ENCODE measurements at regions not wholly inside any gene's neighbourhood (a gene's known extent, or its start where the extent isn't known, plus 50 kb on each side); places are given as distances from the start of the nearest gene placed in this dataset.

GRCh38 chr15:58292751-58293175 lies 139.0 kb upstream of the LIPC start:
- TF ChIP-seq CTCF (IDR thresholded peaks at IDR 0.05 in 2 of 3, conservative IDR thresholded peaks at IDR 0.05 in 1 of 3; ENCODE audit: borderline replicate concordance in 1 of 3, insufficient read depth in 1 of 3, low read depth in 2 of 3, low read length in 2 of 3), result no peak
- TF ChIP-seq EZH2 (IDR thresholded peaks at IDR 0.05), result no peak
- no peak for TF ChIP-seq RAD21 (IDR thresholded peaks at IDR 0.05; ENCODE audit: low read depth)
- TF ChIP-seq POLR2A (IDR thresholded peaks at IDR 0.05; ENCODE audit: borderline replicate concordance, extremely low read depth, insufficient read depth, insufficient read length), result no peak
- no peak for TF ChIP-seq EGR1 (IDR thresholded peaks at IDR 0.05; ENCODE audit: low read depth)
- no peak for TF ChIP-seq REST (IDR thresholded peaks at IDR 0.05; ENCODE audit: low read depth)
- no peak for TF ChIP-seq SIN3A (IDR thresholded peaks at IDR 0.05; ENCODE audit: low read depth)
- no peak for TF ChIP-seq MAX (IDR thresholded peaks at IDR 0.05)
- no peak for TF ChIP-seq POLR2AphosphoS5 (IDR thresholded peaks at IDR 0.05; ENCODE audit: low read depth, low read length)

All from HCT116 (cell line).